ENCODE measurements at regions not wholly inside any gene's neighbourhood (a gene's known extent, or its start where the extent isn't known, plus 50 kb on each side); places are given as distances from the start of the nearest gene placed in this dataset.

- TF ChIP-seq CTCF (conservative IDR thresholded peaks at IDR 0.05) (no peak), ZFX (IDR thresholded peaks at IDR 0.05) (no peak)
These were observed 356.4 kb upstream of the KAZN start for GRCh38 chr1:14242123-14242522.

All from C4-2B (cell line).